Neuron (in vitro differentiated cells): ENCODE measurements at regions not wholly inside any gene's neighbourhood (a gene's known extent, or its start where the extent isn't known, plus 50 kb on each side); places are given as distances from the start of the nearest gene placed in this dataset.

Experiments
- H2AFZ ChIP-seq: one replicate; pipeline ENCODE4 v1.6.1; 2013; ENCODE audit warnings: low read depth, mild to moderate bottlenecking, inconsistent platforms, low read length, moderate library complexity
- H3K27me3 ChIP-seq: one replicate; pipeline ENCODE4 v1.6.1; 2013; ENCODE audit warnings: low read length; ENCODE audit not compliant: insufficient read depth
- H3K36me3 ChIP-seq: one replicate; pipeline ENCODE4 v1.6.1; 2013; ENCODE audit warnings: low read length; ENCODE audit not compliant: insufficient read depth
- H3K4me1 ChIP-seq: one replicate; pipeline ENCODE4 v1.6.1; 2013; ENCODE audit warnings: low read length; ENCODE audit not compliant: insufficient read depth
- H3K4me3 ChIP-seq: 2 replicates; pipeline ENCODE4 v1.5.1; 2013; ENCODE audit warnings: mild to moderate bottlenecking, low read length, moderate library complexity
- H3K9me3 ChIP-seq: one replicate; pipeline ENCODE4 v1.6.1; 2013; ENCODE audit warnings: low read length

DNA sequence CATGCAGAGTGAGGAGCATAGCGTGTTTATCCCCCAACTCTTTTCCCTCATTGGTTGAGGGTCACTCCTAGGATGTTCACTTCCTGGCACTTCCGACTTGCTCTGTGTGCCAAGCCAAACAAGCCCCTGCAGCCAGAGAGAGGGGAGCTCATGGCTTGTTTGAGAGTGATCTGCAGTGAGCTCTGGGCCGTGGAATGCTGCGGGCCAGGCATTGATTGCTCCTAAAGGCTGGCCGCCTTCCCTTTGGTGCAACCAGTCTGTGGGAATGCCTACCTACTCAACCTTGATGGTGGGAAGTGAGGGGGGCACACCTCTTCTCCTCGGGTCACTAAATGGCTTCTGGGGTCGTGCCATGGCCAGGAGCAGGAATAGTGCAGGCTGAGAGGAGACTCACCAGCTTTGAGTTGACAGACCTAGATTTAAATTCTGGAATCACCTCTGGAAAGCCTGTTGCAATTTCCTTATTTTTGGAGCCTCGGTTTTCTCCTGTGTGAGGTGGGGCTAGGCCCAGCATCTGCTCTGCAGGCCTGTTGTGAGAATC lies 152.0 kb upstream of the STX18 start:
- Histone ChIP-seq H3K36me3 (no peaks in the 10 kb centered on the region), H2AFZ (no peak overlapping the region), H3K4me1 (peaks cover 3% of the 10 kb centered on the region), H3K27me3 (no peaks in the 10 kb centered on the region), H3K4me3 (no peak overlapping the region), H3K9me3 (no peaks in the 10 kb centered on the region)

DNA sequence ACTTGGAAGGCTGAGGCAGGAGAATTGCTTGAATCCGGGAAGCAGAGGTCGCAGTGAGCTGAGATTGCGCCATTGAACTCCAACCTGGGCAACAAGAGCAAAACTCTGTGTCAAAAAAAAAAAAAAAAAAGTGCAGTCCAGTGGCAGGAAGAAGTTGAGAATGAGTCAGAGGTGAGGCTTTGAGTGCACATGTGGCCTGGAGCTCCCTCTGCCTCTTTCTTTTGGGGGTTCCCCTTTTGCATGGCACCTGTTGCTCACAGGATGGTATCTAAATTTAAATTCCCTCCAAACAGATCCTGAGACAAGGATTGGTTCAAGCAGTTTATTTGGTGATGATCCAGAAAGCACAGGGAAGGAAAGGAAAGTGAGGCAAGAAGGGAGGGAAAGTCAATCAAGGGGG lies 151.4 kb upstream of the STX18 start:
- Histone ChIP-seq H3K9me3 (no peaks in the 10 kb centered on the region), H2AFZ (no peak overlapping the region), H3K4me3 (no peak overlapping the region), H3K36me3 (no peaks in the 10 kb centered on the region), H3K4me1 (peaks cover 3% of the 10 kb centered on the region), H3K27me3 (no peaks in the 10 kb centered on the region)

DNA sequence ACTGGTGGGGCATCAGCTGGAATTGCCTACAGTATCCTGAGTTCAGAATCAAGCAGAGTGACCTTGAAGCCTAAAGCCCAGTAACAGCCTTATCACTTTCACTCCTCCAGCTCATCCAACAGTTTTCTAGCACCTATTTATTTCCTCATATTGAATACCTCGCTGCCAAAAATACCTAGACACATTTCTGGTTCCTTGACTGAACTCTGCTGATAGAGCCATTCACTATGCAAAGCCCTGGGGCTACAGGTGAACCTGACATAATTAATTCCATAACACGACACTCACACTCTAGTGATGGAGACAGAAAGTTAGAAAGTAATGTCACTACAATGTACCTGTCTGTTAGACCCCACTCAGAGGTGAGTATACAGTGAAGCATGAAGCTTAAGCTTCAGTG lies 149.0 kb upstream of the STX18 start:
- no peaks in the 10 kb centered on the region for H3K27me3 ChIP-seq
- no peak overlapping the region for H3K4me3 ChIP-seq
- no peaks in the 10 kb centered on the region for H3K9me3 ChIP-seq
- H3K36me3 ChIP-seq = no peaks in the 10 kb centered on the region
- peaks cover 7% of the 10 kb centered on the region for H3K4me1 ChIP-seq
- H2AFZ ChIP-seq = no peak overlapping the region

DNA sequence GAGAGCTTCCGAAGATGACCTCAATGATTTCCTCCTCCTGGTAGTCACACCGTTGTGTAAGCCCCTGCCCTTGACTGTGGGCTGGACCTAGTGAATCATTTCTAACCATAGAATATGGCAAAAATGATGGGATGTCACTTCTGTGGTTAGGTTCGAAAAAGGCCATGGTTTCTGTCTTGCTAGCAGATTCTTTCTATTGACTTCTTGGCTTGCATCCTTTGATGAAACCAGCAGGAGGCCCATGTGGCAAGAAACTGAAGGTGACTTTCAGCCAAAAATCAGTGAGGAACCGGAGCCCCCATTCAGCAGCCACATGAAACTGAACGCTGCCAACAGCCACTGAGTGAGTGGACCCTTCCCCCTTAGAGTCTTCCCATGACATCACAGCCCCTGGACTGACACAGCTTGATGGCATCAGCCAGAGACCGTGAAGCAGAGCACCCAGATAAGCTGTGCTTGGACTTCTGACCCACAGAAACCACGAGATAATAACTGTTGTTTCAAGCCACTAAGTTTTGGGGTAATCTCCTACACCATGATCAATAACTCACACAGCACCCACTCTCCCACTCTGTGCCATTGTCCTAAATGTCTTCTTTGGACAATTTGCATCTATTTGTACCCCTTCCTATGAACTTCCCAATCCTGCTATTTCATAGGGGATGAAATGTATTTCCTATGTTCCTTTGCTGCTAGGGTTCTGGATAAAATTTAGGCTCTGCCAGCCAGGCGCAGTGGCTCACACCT lies 148.0 kb upstream of the STX18 start:
- H3K27me3 ChIP-seq = no peaks in the 10 kb centered on the region
- peaks cover 14% of the 10 kb centered on the region for H3K4me1 ChIP-seq
- no peaks in the 10 kb centered on the region for H3K9me3 ChIP-seq
- no peak overlapping the region for H3K4me3 ChIP-seq
- H2AFZ ChIP-seq = no peak overlapping the region
- no peaks in the 10 kb centered on the region for H3K36me3 ChIP-seq

DNA sequence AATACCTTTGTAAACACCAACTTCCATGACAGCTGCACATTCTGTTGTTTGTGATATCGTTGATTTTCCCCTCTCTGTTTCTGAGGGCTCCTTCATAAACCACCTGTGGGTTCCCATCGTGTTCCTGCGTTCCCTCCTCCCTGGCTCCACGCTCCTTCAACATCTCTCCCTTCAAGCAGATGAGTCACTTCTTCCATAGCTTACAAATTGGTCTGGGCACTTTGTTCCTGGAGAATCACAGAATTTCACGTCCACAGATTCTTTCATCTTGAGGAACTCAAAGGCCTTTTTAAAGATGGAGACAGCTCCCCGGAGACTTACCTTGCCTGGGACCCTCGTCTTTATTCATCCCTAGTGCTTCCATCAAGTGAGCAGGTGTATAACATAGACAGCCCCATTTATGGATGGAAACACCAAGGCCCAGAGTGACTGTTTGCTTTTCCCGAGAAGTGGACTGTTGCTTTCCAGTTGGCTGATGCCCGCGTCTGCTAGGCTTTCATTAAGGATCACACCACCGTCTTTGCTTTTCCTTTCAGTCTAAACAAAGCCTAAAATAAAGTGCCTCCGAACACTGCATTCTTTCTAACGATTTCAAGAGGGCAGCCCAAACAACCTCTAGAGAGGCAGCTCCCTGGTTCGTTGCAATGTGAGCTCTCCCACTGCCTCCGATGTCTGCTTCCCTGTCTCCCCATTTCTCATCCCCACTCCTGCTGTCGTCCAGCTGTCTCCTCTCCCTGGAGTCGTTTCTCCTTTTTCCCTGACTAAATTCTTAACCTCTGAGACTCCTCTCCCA lies 146.3 kb upstream of the STX18 start:
- no peak overlapping the region for H2AFZ ChIP-seq
- H3K36me3 ChIP-seq = no peaks in the 10 kb centered on the region
- H3K27me3 ChIP-seq = no peaks in the 10 kb centered on the region
- H3K4me3 ChIP-seq = no peak overlapping the region
- H3K9me3 ChIP-seq = no peaks in the 10 kb centered on the region
- H3K4me1 ChIP-seq = peaks cover 13% of the 10 kb centered on the region

DNA sequence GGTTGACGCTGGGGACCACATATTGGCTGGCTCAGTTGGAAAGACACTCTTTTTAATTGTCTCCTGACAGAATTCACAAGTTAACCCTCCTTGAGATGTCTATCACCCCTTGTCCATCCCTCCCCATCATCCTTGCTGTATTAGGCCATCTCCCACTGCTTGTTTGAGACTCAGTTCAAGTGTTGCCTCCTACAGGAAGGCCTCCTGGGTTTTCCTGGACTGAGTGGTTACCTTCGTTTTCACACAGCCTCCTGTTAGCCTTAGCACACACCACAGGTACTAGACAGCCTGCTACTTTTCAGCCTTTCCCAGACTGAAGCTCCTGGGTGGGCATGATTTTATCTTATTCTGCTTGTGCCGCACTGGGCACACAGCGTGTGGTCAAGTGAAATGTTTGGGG lies 145.3 kb upstream of the STX18 start:
- H3K9me3 ChIP-seq = no peaks in the 10 kb centered on the region
- peaks cover 13% of the 10 kb centered on the region for H3K4me1 ChIP-seq
- H3K36me3 ChIP-seq = no peaks in the 10 kb centered on the region
- no peaks in the 10 kb centered on the region for H3K27me3 ChIP-seq
- no peak overlapping the region for H2AFZ ChIP-seq
- no peak overlapping the region for H3K4me3 ChIP-seq

DNA sequence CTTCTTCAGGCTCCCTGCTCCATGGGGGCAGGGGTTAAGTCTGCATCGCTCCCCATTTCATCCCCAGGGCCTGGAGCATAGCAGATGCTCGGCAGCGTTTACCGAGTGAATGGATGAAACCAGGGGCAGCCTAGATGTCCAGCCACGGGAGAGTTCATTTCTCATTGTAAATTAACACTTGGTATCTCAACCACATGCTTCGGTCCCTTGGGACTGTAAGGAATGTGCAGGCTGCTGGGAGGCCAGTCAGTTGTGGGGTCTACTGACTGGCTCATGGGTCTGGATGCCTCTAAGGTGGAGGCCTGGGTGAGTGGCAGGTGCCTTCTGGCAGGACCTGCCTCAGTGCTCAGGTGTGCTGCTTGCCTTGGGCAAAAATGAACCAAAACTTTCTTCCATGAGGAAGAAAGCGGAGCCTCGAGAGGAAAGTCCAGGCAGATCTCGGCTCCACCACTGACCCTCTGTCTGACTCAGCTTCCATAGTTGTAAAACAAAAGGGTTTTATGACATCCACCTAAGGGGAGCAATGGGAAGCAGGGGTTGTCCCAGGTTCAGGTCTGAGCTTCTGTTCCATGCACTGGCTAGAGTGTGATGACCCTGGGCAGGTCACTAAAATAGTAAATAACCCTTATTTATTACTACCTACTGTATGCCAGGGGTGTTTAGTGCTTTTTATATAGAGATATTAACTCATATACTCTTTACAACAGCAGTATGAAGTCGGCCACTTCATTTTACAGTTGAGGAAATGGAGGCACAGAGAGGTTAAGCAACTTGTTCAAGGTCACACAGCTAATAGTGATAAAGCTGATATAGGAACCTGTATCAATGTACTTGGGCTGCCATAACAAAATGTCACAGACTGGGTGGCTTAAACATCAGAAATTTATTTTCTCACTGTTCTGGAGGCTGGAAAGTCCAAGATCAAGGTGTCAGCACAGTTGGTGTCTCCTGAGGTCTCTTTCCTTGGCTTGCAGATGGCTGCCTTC lies 144.3 kb upstream of the STX18 start:
- Histone ChIP-seq H3K36me3 (no peaks in the 10 kb centered on the region), H3K4me1 (peaks cover 13% of the 10 kb centered on the region), H3K4me3 (no peak overlapping the region), H3K27me3 (no peaks in the 10 kb centered on the region), H3K9me3 (no peaks in the 10 kb centered on the region), H2AFZ (no peak overlapping the region)

DNA sequence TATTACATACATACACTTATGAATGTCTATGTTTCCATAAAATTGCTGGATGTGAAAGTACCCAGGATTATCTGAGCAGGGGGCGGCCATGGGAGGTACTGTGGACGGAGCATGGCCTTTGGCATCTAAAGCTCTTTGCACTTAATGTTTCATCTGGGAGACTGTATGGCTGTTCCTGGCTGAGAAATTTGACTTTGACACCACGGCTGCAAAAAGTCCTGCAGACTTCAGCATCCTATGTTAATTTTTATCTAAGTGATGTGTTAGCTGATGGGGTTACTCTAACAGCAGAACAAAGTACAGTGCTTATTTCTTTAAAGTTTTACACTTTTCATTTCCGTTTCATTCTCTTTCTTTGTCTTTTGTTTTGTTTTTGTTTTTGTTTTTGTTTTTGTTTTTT lies 139.8 kb upstream of the STX18 start:
- H3K36me3 ChIP-seq = no peaks in the 10 kb centered on the region
- no peak overlapping the region for H2AFZ ChIP-seq
- H3K9me3 ChIP-seq = no peaks in the 10 kb centered on the region
- H3K4me3 ChIP-seq = no peak overlapping the region
- H3K4me1 ChIP-seq = peaks cover 13% of the 10 kb centered on the region
- no peaks in the 10 kb centered on the region for H3K27me3 ChIP-seq

DNA sequence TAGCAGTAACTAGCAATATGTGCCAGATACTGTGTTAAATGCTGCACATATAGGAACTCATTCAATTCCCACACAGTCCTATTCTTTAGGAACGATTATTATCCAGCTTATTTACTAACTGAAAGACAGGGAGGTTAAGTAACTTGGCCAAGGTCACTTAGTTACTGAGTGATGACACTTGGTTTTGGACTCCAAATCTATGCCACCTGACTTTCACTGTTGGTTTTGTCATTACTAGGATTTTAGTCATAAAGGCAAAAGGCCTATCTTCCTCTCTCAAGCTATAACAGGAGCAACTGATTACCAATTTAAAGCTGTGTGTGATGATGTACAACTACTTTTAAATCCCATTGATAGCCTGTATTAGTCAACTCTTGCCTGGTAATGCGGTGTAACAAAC lies 138.9 kb upstream of the STX18 start:
- no peak overlapping the region for H3K4me3 ChIP-seq
- H2AFZ ChIP-seq = no peak overlapping the region
- H3K27me3 ChIP-seq = no peaks in the 10 kb centered on the region
- H3K9me3 ChIP-seq = no peaks in the 10 kb centered on the region
- H3K36me3 ChIP-seq = no peaks in the 10 kb centered on the region
- H3K4me1 ChIP-seq = peaks cover 9% of the 10 kb centered on the region

DNA sequence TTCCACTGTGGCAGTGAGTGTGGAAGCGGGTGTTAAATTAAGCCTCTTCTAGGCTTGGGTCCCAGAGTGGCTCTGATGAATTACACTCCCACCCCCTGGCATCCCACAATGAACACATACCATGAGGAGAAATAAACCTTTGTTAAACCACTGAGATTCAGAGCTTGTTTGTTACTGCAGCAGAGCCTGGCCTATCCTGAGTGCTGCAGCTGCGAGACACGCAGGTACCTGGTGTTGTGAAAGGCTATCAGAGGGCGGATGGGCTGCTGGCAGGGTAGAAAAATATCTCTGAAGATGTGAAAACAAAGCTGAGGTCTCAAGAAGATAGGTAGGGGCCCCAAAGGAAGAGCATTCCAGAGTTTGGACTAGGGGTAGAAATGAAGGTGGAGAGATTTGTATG lies 138.4 kb upstream of the STX18 start:
- Histone ChIP-seq H3K27me3 (no peaks in the 10 kb centered on the region), H2AFZ (no peak overlapping the region)

DNA sequence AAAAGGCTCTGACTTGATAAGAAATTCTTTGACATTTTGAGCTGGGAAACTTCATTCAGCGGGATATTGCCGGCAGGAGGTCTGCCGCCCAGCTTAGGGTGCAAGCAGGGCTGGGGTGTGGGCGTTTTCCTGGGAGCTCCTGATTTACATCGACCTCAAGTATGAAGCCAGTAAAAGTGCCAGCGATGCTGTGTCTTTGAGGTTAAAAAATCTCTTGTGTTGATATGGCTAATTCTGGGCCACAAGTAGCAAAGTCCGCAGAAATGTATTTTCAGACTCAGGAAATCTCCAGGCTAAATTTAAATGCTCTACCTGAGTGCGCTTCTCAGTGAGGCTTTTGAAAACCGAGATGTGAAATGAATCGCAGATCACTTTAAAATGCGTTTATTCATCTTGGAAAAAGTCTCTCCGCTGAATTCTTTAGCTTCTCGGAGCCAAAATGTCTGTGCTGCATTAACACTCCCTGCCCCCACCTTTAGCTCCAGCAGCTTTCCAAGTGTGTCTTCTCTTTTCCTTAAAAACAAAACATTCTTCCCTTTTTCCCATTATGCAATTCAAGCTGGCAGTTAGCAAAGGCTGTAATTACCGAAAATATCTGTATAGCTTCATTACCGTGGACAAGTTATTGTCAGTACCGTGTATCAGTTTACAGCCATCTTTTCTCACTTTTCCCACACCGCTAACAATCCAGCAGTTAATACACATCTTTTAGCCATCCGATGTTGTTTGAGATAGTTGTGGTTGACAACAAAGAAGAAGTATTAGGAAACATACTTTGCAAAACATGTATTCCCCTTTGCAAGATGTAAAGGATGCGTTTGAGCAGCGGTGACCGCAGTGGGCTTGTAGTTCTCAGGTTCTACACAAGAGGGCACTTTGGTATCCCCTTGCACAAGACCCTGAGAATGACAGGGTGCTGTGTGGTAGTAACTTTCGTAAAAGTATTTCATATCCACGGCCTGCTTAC lies 136.0 kb upstream of the STX18 start:
- Histone ChIP-seq H3K4me1 (no peaks in the 10 kb centered on the region), H3K9me3 (no peaks in the 10 kb centered on the region), H3K27me3 (no peaks in the 10 kb centered on the region), H2AFZ (no peak overlapping the region), H3K36me3 (no peaks in the 10 kb centered on the region), H3K4me3 (no peak overlapping the region)

More for the DNA sequence above, 138.4 kb upstream of the STX18 start:
- Histone ChIP-seq H3K36me3 (no peaks in the 10 kb centered on the region), H3K4me1 (peaks cover 4% of the 10 kb centered on the region), H3K4me3 (no peak overlapping the region), H3K9me3 (no peaks in the 10 kb centered on the region)

DNA sequence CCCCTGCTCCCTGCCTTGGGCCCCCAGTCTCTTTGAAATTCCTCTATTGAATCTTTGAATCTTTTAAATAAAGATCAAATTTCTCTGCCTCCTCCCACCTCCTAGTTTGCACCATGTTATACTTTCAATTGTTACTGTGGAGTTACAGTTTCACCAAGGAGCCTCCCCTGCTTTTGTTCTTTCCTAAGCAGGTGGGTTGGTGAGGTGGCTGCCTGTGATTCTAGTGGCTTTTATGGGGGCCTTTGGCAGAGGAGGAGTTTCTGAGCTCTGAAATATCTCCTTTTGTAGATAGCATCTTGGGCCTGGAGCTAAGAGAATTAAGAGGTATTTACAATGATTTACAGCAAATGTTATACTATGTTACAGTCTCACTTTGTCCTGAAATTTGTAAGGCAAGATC lies 133.8 kb upstream of the STX18 start:
- no peaks in the 10 kb centered on the region for H3K4me1 ChIP-seq
- H3K9me3 ChIP-seq = no peaks in the 10 kb centered on the region
- no peak overlapping the region for H3K4me3 ChIP-seq
- no peak overlapping the region for H2AFZ ChIP-seq
- H3K36me3 ChIP-seq = no peaks in the 10 kb centered on the region
- H3K27me3 ChIP-seq = no peaks in the 10 kb centered on the region
